ENCODE measurements at regions not wholly inside any gene's neighbourhood (a gene's known extent, or its start where the extent isn't known, plus 50 kb on each side); places are given as distances from the start of the nearest gene placed in this dataset.
"Not testable (repeated sequence)": the region's sequence is repeated elsewhere in the genome, so short reads cannot be mapped to it uniquely, and the experiment has no call there.

DNA sequence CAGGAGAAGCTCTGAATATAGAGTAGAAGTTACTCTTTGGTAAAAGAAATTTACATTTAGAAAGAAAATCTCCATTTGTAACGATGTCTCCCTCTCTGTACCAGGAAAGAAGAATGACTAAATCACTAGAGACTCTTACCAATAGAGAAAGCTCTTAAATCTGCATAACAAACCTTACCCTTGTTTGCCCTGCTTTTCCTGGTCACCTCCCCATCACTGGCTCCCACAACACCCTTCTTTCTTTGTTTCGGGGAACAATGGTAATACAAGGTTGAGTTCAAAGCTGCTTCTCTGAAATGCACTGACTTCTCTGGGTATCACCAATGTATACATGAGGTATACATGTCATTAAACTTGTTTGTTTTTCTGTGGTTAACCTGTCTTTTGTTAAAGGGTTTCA lies 351.1 kb upstream of the FLRT2 start:
- Histone ChIP-seq H3K79me2 (ENCODE audit: control insufficient read depth, insufficient read depth, low read length, unreplicated experiment) (no peaks in the 10 kb centered on the region), H3K27ac (ENCODE audit: low read depth, low read length) (no peak overlapping the region), H3K4me1 (ENCODE audit: control insufficient read depth, insufficient read depth, low read length, unreplicated experiment) (no peaks in the 10 kb centered on the region), H2AFZ (ENCODE audit: low read length, unreplicated experiment) (no peak overlapping the region), H3K4me3 (ENCODE audit: low read depth, low read length) (no peak overlapping the region), H3K36me3 (ENCODE audit: insufficient read depth, low read length) (no peaks in the 10 kb centered on the region), H3K27me3 (ENCODE audit: insufficient read depth, low read length) (no peaks in the 10 kb centered on the region)

DNA sequence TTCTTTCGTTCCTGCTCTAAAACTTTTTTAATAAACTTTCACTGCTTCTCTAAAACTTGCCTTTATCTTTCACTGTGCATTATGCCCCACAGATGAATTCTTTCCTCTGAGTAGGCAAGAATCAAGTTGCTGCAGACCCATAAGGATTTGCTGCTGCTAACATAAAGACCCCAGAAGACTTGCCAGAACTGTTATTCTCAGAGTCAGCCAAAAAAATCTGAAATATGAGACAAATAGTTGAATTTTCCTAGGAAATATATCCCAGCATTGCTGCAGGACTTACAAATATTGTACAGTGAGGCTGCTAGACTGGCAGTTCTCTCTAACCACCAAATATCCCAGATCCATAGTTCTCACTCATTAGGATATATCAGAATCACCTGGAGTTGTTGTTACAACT lies 349.1 kb upstream of the FLRT2 start:
- H3K27me3 ChIP-seq (ENCODE audit: insufficient read depth, low read length): no peaks in the 10 kb centered on the region
- H2AFZ ChIP-seq (ENCODE audit: low read length, unreplicated experiment): no peak overlapping the region
- H3K79me2 ChIP-seq (ENCODE audit: control insufficient read depth, insufficient read depth, low read length, unreplicated experiment): no peaks in the 10 kb centered on the region
- no peaks in the 10 kb centered on the region for H3K36me3 ChIP-seq (ENCODE audit: insufficient read depth, low read length)
- no peak overlapping the region for H3K27ac ChIP-seq (ENCODE audit: low read depth, low read length)
- H3K4me1 ChIP-seq (ENCODE audit: control insufficient read depth, insufficient read depth, low read length, unreplicated experiment): no peaks in the 10 kb centered on the region
- H3K4me3 ChIP-seq (ENCODE audit: low read depth, low read length): no peak overlapping the region

GRCh38 chr14:85182282-85182681 lies 347.7 kb upstream of the FLRT2 start:
- H3K79me2 ChIP-seq (ENCODE audit: control insufficient read depth, insufficient read depth, low read length, unreplicated experiment): no peaks in the 10 kb centered on the region
- H3K4me1 ChIP-seq (ENCODE audit: control insufficient read depth, insufficient read depth, low read length, unreplicated experiment): no peaks in the 10 kb centered on the region
- no peak overlapping the region for H3K4me3 ChIP-seq (ENCODE audit: low read depth, low read length)
- no peaks in the 10 kb centered on the region for H3K36me3 ChIP-seq (ENCODE audit: insufficient read depth, low read length)
- no peak overlapping the region for H3K27ac ChIP-seq (ENCODE audit: low read depth, low read length)
- H2AFZ ChIP-seq (ENCODE audit: low read length, unreplicated experiment): no peak overlapping the region
- no peaks in the 10 kb centered on the region for H3K27me3 ChIP-seq (ENCODE audit: insufficient read depth, low read length)

GRCh38 chr14:85186082-85186481 lies 343.9 kb upstream of the FLRT2 start:
- Histone ChIP-seq H3K79me2 (ENCODE audit: control insufficient read depth, insufficient read depth, low read length, unreplicated experiment) (no peaks in the 10 kb centered on the region), H3K4me3 (ENCODE audit: low read depth, low read length) (no peak overlapping the region), H3K27me3 (ENCODE audit: insufficient read depth, low read length) (no peaks in the 10 kb centered on the region), H3K36me3 (ENCODE audit: insufficient read depth, low read length) (no peaks in the 10 kb centered on the region), H3K27ac (ENCODE audit: low read depth, low read length) (no peak overlapping the region), H3K4me1 (ENCODE audit: control insufficient read depth, insufficient read depth, low read length, unreplicated experiment) (no peaks in the 10 kb centered on the region), H2AFZ (ENCODE audit: low read length, unreplicated experiment) (no peak overlapping the region)

DNA sequence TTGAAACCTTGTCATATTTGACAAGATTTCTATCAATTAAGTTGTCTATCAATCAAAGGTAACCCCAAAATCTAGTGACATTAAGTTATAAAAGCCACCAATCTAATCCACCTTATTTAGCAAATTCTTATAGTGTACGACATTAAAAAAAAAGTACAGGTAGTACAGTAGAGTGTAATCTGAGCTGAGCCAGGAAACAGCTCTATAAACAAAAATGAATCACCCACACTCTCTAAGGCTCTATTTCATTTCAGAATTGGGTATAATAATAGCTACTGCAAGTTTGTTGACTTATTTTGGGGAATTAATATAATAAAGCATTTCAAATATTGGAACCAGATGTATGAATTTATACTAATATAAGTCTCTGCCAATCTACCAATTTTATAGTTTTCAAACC lies 342.4 kb upstream of the FLRT2 start:
- H3K4me1 ChIP-seq (ENCODE audit: control insufficient read depth, insufficient read depth, low read length, unreplicated experiment): no peaks in the 10 kb centered on the region
- H3K27me3 ChIP-seq (ENCODE audit: insufficient read depth, low read length): no peaks in the 10 kb centered on the region
- no peaks in the 10 kb centered on the region for H3K79me2 ChIP-seq (ENCODE audit: control insufficient read depth, insufficient read depth, low read length, unreplicated experiment)
- H3K36me3 ChIP-seq (ENCODE audit: insufficient read depth, low read length): no peaks in the 10 kb centered on the region
- no peak overlapping the region for H3K4me3 ChIP-seq (ENCODE audit: low read depth, low read length)
- H3K27ac ChIP-seq (ENCODE audit: low read depth, low read length): no peak overlapping the region
- no peak overlapping the region for H2AFZ ChIP-seq (ENCODE audit: low read length, unreplicated experiment)

- no peaks in the 10 kb centered on the region for H3K4me1 ChIP-seq (ENCODE audit: control insufficient read depth, insufficient read depth, low read length, unreplicated experiment)
- H3K27ac ChIP-seq (ENCODE audit: low read depth, low read length): no peak overlapping the region
- no peaks in the 10 kb centered on the region for H3K36me3 ChIP-seq (ENCODE audit: insufficient read depth, low read length)
Measured at GRCh38 chr14:85188836-85189235, 341.1 kb upstream of the FLRT2 start.

DNA sequence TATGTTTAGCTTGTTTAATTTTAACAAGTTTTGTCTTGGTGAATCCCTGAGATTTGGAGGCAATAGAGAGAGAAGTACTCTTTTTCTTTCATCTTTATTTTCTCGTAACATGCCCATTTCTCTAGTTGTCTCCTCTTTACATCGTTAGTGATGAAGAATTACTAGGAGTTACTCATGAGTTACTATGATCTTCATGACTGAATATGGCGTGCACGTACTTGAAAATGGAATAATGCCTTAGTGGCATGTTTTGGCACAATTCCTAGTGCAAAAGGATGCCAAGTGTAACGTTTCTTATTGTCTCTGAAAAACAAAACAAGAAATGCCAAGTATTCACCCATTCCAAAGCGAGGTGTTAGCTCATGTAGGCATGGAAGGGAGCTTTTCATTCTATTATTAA lies 340.7 kb upstream of the FLRT2 start:
- not testable (repeated sequence) for H3K4me3 ChIP-seq (ENCODE audit: low read depth, low read length); H3K27ac ChIP-seq (ENCODE audit: low read depth, low read length); H3K4me1 ChIP-seq (ENCODE audit: control insufficient read depth, insufficient read depth, low read length, unreplicated experiment); H3K27me3 ChIP-seq (ENCODE audit: insufficient read depth, low read length); H3K79me2 ChIP-seq (ENCODE audit: control insufficient read depth, insufficient read depth, low read length, unreplicated experiment); H2AFZ ChIP-seq (ENCODE audit: low read length, unreplicated experiment); H3K36me3 ChIP-seq (ENCODE audit: insufficient read depth, low read length)

More at GRCh38 chr14:85188836-85189235, 341.1 kb upstream of the FLRT2 start:
- Histone ChIP-seq H2AFZ (ENCODE audit: low read length, unreplicated experiment) (no peak overlapping the region), H3K79me2 (ENCODE audit: control insufficient read depth, insufficient read depth, low read length, unreplicated experiment) (no peaks in the 10 kb centered on the region), H3K27me3 (ENCODE audit: insufficient read depth, low read length) (no peaks in the 10 kb centered on the region), H3K4me3 (ENCODE audit: low read depth, low read length) (no peak overlapping the region)

DNA sequence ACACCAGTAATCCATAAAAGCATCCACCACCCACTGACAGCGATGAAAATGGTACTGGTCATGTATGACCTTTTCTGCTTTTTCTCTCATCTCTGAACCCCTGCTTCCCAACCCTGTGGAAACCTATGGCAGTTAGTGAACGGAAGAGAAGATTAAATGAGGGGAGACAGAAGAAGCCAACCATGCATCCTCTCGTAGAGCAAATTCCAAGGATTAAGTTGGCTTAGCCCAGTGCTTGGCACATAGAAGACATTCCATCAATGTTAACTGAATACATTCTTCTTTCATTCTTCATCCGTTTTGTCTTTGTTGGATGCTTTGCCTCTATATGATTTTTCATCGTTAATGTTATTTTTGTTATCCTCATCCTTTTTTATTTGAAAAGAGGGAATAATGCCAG lies 339.7 kb upstream of the FLRT2 start:
- Histone ChIP-seq H2AFZ (ENCODE audit: low read length, unreplicated experiment) (no peak overlapping the region), H3K4me1 (ENCODE audit: control insufficient read depth, insufficient read depth, low read length, unreplicated experiment) (no peaks in the 10 kb centered on the region), H3K27ac (ENCODE audit: low read depth, low read length) (no peak overlapping the region), H3K4me3 (ENCODE audit: low read depth, low read length) (no peak overlapping the region), H3K36me3 (ENCODE audit: insufficient read depth, low read length) (no peaks in the 10 kb centered on the region), H3K79me2 (ENCODE audit: control insufficient read depth, insufficient read depth, low read length, unreplicated experiment) (no peaks in the 10 kb centered on the region), H3K27me3 (ENCODE audit: insufficient read depth, low read length) (no peaks in the 10 kb centered on the region)

GRCh38 chr14:85191986-85192385 lies 338.0 kb upstream of the FLRT2 start:
- Histone ChIP-seq H3K4me1 (ENCODE audit: control insufficient read depth, insufficient read depth, low read length, unreplicated experiment) (no peaks in the 10 kb centered on the region), H3K79me2 (ENCODE audit: control insufficient read depth, insufficient read depth, low read length, unreplicated experiment) (no peaks in the 10 kb centered on the region), H3K27ac (ENCODE audit: low read depth, low read length) (no peak overlapping the region), H2AFZ (ENCODE audit: low read length, unreplicated experiment) (no peak overlapping the region), H3K27me3 (ENCODE audit: insufficient read depth, low read length) (no peaks in the 10 kb centered on the region), H3K4me3 (ENCODE audit: low read depth, low read length) (no peak overlapping the region), H3K36me3 (ENCODE audit: insufficient read depth, low read length) (no peaks in the 10 kb centered on the region)

DNA sequence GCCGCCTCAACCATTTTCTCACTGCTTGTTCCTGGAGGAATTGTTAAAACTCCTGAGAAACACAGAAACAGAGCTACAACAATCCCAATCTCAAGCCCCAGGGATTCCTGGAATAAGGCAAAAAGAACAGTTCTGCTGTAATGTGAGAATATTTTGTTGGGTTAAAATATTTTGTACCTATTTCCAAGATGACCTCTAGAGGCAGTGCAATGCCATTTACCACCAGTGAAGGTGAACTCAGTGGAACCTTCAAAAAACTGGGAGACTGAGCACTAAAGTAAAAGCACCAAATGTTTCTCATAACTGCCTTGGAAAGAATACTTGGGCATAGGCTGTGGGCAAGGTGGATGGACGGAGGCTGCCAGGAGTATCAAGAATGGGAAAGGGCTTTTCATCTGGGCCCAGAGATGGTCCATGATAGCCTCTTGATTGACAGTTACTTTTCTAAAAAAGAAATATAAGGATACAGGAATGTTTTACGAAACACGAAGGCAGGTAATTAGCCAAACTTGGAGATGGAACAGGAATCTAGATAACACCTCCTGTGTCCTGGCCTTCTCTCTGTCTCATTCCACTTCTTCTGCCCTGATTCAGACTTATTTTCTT lies 334.0 kb upstream of the FLRT2 start:
- H3K4me1 ChIP-seq (ENCODE audit: control insufficient read depth, insufficient read depth, low read length, unreplicated experiment): no peaks in the 10 kb centered on the region
- H3K27me3 ChIP-seq (ENCODE audit: insufficient read depth, low read length): no peaks in the 10 kb centered on the region
- no peak overlapping the region for H2AFZ ChIP-seq (ENCODE audit: low read length, unreplicated experiment)
- no peaks in the 10 kb centered on the region for H3K79me2 ChIP-seq (ENCODE audit: control insufficient read depth, insufficient read depth, low read length, unreplicated experiment)
- H3K27ac ChIP-seq (ENCODE audit: low read depth, low read length): no peak overlapping the region
- no peaks in the 10 kb centered on the region for H3K36me3 ChIP-seq (ENCODE audit: insufficient read depth, low read length)
- H3K4me3 ChIP-seq (ENCODE audit: low read depth, low read length): no peak overlapping the region

DNA sequence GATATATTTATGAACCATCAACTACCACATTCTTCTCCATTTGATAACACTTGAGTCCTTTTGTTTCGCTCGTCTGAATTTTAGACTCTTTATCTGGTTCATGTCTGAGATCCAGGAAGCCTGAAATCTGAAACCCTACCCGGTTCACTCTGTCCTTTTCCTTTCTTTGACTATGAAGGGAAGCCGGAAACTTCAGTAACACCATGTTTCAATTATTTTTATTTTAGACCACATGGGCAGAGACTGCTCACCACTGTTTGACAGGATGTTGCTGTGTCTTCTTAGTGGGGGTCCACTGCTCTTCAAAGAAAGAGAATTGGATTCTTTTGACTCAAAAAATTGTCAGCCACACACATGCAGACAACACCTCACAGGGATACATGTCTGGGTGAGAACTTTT lies 331.9 kb upstream of the FLRT2 start:
- Histone ChIP-seq H2AFZ (ENCODE audit: low read length, unreplicated experiment) (no peak overlapping the region), H3K4me3 (ENCODE audit: low read depth, low read length) (no peak overlapping the region), H3K4me1 (ENCODE audit: control insufficient read depth, insufficient read depth, low read length, unreplicated experiment) (no peaks in the 10 kb centered on the region), H3K27me3 (ENCODE audit: insufficient read depth, low read length) (no peaks in the 10 kb centered on the region), H3K36me3 (ENCODE audit: insufficient read depth, low read length) (no peaks in the 10 kb centered on the region), H3K27ac (ENCODE audit: low read depth, low read length) (no peak overlapping the region), H3K79me2 (ENCODE audit: control insufficient read depth, insufficient read depth, low read length, unreplicated experiment) (no peaks in the 10 kb centered on the region)

All from ACC112 (cell line).